ENCODE measurements at regions not wholly inside any gene's neighbourhood (a gene's known extent, or its start where the extent isn't known, plus 50 kb on each side); places are given as distances from the start of the nearest gene placed in this dataset.

- TF ChIP-seq EZH2phosphoT487 (IDR thresholded peaks at IDR 0.05; ENCODE audit: insufficient read depth, low read depth) (no peak), EZH2 (IDR thresholded peaks at IDR 0.05; ENCODE audit: insufficient read depth, poor library complexity, severe bottlenecking) (no peak)
These were observed 324.9 kb upstream of the SNX7 start for GRCh38 chr1:98336472-98337083.
